Sigmoid colon (tissue), 4 donors: ENCODE measurements at regions not wholly inside any gene's neighbourhood (a gene's known extent, or its start where the extent isn't known, plus 50 kb on each side); places are given as distances from the start of the nearest gene placed in this dataset.

Experiments
- CTCF ChIP-seq, 4 experiments: fragments of 450-650 bp in 3 of 4; fragments of 200-600 bp in 1 of 4; IDR thresholded peaks; one replicate each; pipeline ENCODE4 v1.5.1; 2016 to 2019; ENCODE audit warnings: antibody characterized with exemption in 4 of 4, mild to moderate bottlenecking in 3 of 4, moderate library complexity in 2 of 4
- EP300 ChIP-seq, 4 donors: sonication (generic); formaldehyde crosslinking; IDR thresholded peaks; one replicate each; pipeline ENCODE4 v1.6.1; 2017; ENCODE audit warnings: antibody characterized with exemption in 4 of 4
- POLR2A ChIP-seq, 2 donors: fragments of 450-650 bp; IDR thresholded peaks; one replicate each; pipeline ENCODE4 v1.6.1; 2016; ENCODE audit warnings: antibody characterized with exemption in 2 of 2, mild to moderate bottlenecking in 2 of 2, moderate library complexity in 2 of 2
- POLR2AphosphoS5 ChIP-seq, 4 donors: sonication (generic); formaldehyde crosslinking; IDR thresholded peaks; one replicate each; pipeline ENCODE4 v1.6.1; 2017; ENCODE audit warnings: antibody characterized with exemption in 4 of 4

GRCh38 chr4:152033621-152034020 lies 272.8 kb upstream of the GATB start:
- no peak for TF ChIP-seq POLR2A (IDR thresholded peaks at IDR 0.05)
- no peak for TF ChIP-seq CTCF (IDR thresholded peaks at IDR 0.05)
- no peak for TF ChIP-seq POLR2AphosphoS5 (IDR thresholded peaks at IDR 0.05)
- no peak for TF ChIP-seq EP300 (IDR thresholded peaks at IDR 0.05)
